Fibroblast of skin of right biceps (primary cell): ENCODE measurements at regions not wholly inside any gene's neighbourhood (a gene's known extent, or its start where the extent isn't known, plus 50 kb on each side); places are given as distances from the start of the nearest gene placed in this dataset.

Source experiments
- DNase-seq: peaks from one replicate; pipeline ENCODE4 v3.0.0-alpha.2; 2013

- no peak for DNase-seq
Measured at GRCh38 chr1:4557949-4558348, 96.5 kb upstream of the AJAP1 start.

- no peak for DNase-seq
Measured at GRCh38 chr1:4561205-4561604, 93.2 kb upstream of the AJAP1 start.

GRCh38 chr1:4562321-4562720 is 92.1 kb upstream of the AJAP1 start:
- DNase-seq = no peak

GRCh38 chr1:4563586-4563985 is 90.8 kb upstream of the AJAP1 start:
- DNase-seq = no peak

GRCh38 chr1:4564051-4564450 is 90.4 kb upstream of the AJAP1 start:
- no peak for DNase-seq

GRCh38 chr1:4565166-4565565 is 89.2 kb upstream of the AJAP1 start:
- DNase-seq = no peak

GRCh38 chr1:4565801-4566449 is 88.5 kb upstream of the AJAP1 start:
- DNase-seq = no peak

- no peak for DNase-seq
Measured at GRCh38 chr1:4571263-4571662, 83.1 kb upstream of the AJAP1 start.

- DNase-seq = no peak
Measured at GRCh38 chr1:4573526-4573925, 80.9 kb upstream of the AJAP1 start.

GRCh38 chr1:4581807-4582206 is 72.6 kb upstream of the AJAP1 start:
- no peak for DNase-seq

- DNase-seq = no peak
Measured at GRCh38 chr1:4584449-4584848, 70.0 kb upstream of the AJAP1 start.

GRCh38 chr1:4585216-4585615 is 69.2 kb upstream of the AJAP1 start:
- DNase-seq = no peak

GRCh38 chr1:4585705-4586104 is 68.7 kb upstream of the AJAP1 start:
- DNase-seq = no peak

- DNase-seq = no peak
Measured at GRCh38 chr1:4586611-4587160, 67.7 kb upstream of the AJAP1 start.

- no peak for DNase-seq
Measured at GRCh38 chr1:4587721-4588120, 66.7 kb upstream of the AJAP1 start.

GRCh38 chr1:4590756-4591155 is 63.7 kb upstream of the AJAP1 start:
- no peak for DNase-seq

- DNase-seq = no peak
Measured at GRCh38 chr1:4591926-4592325, 62.5 kb upstream of the AJAP1 start.

- no peak for DNase-seq
Measured at GRCh38 chr1:4593106-4593505, 61.3 kb upstream of the AJAP1 start.

GRCh38 chr1:4594286-4594991 is 60.0 kb upstream of the AJAP1 start:
- no peak for DNase-seq

GRCh38 chr1:4595341-4596225 is 58.8 kb upstream of the AJAP1 start:
- no peak for DNase-seq

GRCh38 chr1:4596486-4596885 is 57.9 kb upstream of the AJAP1 start:
- DNase-seq = no peak

GRCh38 chr1:4597020-4597419 is 57.4 kb upstream of the AJAP1 start:
- no peak for DNase-seq

GRCh38 chr1:4598561-4598960 is 55.8 kb upstream of the AJAP1 start:
- DNase-seq = no peak

- no peak for DNase-seq
Measured at GRCh38 chr1:4599521-4599920, 54.9 kb upstream of the AJAP1 start.
